HCT116 (cell line): ENCODE measurements at regions not wholly inside any gene's neighbourhood (a gene's known extent, or its start where the extent isn't known, plus 50 kb on each side); places are given as distances from the start of the nearest gene placed in this dataset.

Experiments used
- ATAC-seq: fragments of 200-7000 bp; cut with Tn5 transposase; 2 replicates; pipeline ENCODE4 v1.9.1; 2020; ENCODE audit warnings: mild to moderate bottlenecking, moderate library complexity
- BruUV-seq: library from RNA; stranded (reverse); fragments of 400-500 nt; replicated peaks from 2 replicates; lab custom pipeline; 2021; lab: Mats Ljungman, UMichigan
- CTCF ChIA-PET: fragments of 300-600 bp; sonication (Branson Sonifier 250); formaldehyde crosslinking; loops from one replicate; lab custom pipeline; 2021; ENCODE audit warnings: antibody characterized with exemption; lab: Charles Lee
- POLR2A ChIA-PET: fragments of 300-600, 350-600 bp; sonication (Branson Sonifier 250); formaldehyde crosslinking; loops from one replicate; lab custom pipeline; 2021; ENCODE audit warnings: antibody characterized with exemption; lab: Charles Lee
- RAD21 ChIA-PET, 2 experiments: fragments of 300-600 bp; sonication (Branson Sonifier 250); formaldehyde crosslinking; loops; one replicate each; lab custom pipeline; 2023; ENCODE audit warnings: low total read pairs in 2 of 2; ENCODE audit not compliant: uncharacterized antibody in 2 of 2, unreplicated experiment in 2 of 2, low non-redundant PET in 1 of 2; lab: Charles Lee
- DNase-seq: peaks from one replicate; pipeline ENCODE4 v3.0.0-alpha.2; 2010; ENCODE audit warnings: low read depth, low spot score
- H2AFZ ChIP-seq: fragments of 200-600 bp; shearing (Covaris generic), sonication (generic); 2 replicates; pipeline ENCODE4 v1.6.1; 2017; ENCODE audit warnings: low read depth, mixed run types, mixed read lengths, antibody characterized with exemption, low read length; ENCODE audit not compliant: poor library complexity, severe bottlenecking
- H3K27ac ChIP-seq: 2 replicates; pipeline ENCODE4 v1.5.1; 2012; ENCODE audit warnings: low read depth, low read length
- H3K27me3 ChIP-seq: fragments of 200-600 bp; sonication (generic); 2 replicates; pipeline ENCODE4 v1.6.1; 2016; ENCODE audit warnings: mixed run types, low read length, mixed read lengths; ENCODE audit not compliant: insufficient read depth
- H3K36me3 ChIP-seq, 2 experiments: fragments of 200-500 bp in 1 of 2; fragments of 200-600 bp in 1 of 2; sonication (Bioruptor generic) in 1 of 2; sonication (generic) in 1 of 2; 2 replicates each; pipeline versions ENCODE4 v1.5.1 to v1.6.1; 2014 to 2016; ENCODE audit warnings: low read length in 2 of 2, inconsistent platforms in 1 of 2, mixed read lengths in 1 of 2, mixed run types in 1 of 2; ENCODE audit not compliant: insufficient read depth in 2 of 2, control insufficient read depth in 1 of 2
- H3K4me1 ChIP-seq, 2 experiments: fragments of 200-600 bp in 1 of 2; sonication (generic) in 1 of 2; 2 replicates each; pipeline versions ENCODE4 v1.5.1 to v1.6.1; 2012 to 2017; ENCODE audit warnings: low read length in 2 of 2, inconsistent platforms in 1 of 2, mild to moderate bottlenecking in 1 of 2, mixed read lengths in 1 of 2, mixed run types in 1 of 2, moderate library complexity in 1 of 2; ENCODE audit not compliant: insufficient read depth in 2 of 2, control insufficient read depth in 1 of 2
- H3K4me2 ChIP-seq: fragments of 200-600 bp; sonication (generic); 2 replicates; pipeline ENCODE4 v1.6.1; 2017; ENCODE audit warnings: mixed run types, low read length, mixed read lengths
- H3K4me3 ChIP-seq, 2 experiments: fragments of 200-600 bp in 1 of 2; sonication (generic) in 1 of 2; replicated peaks in 1 of 2; 2 replicates each; pipeline ENCODE4 v1.5.1; 2011 to 2016; ENCODE audit warnings: low read length in 2 of 2, control low read depth in 1 of 2, low read depth in 1 of 2, mild to moderate bottlenecking in 1 of 2, mixed read lengths in 1 of 2, mixed run types in 1 of 2
- H3K79me2 ChIP-seq: fragments of 200-600 bp; sonication (generic); 2 replicates; pipeline ENCODE4 v1.6.1; 2017; ENCODE audit warnings: mild to moderate bottlenecking, mixed run types, low read length, moderate library complexity, mixed read lengths; ENCODE audit not compliant: insufficient read depth
- H3K9ac ChIP-seq: fragments of 200-600 bp; sonication (generic); 2 replicates; pipeline ENCODE4 v1.6.1; 2016; ENCODE audit warnings: low read length, mixed read lengths
- H3K9me2 ChIP-seq: fragments of 200-600 bp; sonication (generic), shearing (Covaris generic); 2 replicates; pipeline ENCODE4 v1.6.1; 2017; ENCODE audit warnings: mixed run types, mild to moderate bottlenecking, moderate library complexity; ENCODE audit not compliant: insufficient read depth
- H3K9me3 ChIP-seq, 2 experiments: fragments of 200-500 bp in 1 of 2; fragments of 200-600 bp in 1 of 2; sonication (Bioruptor generic) in 1 of 2; sonication (generic) in 1 of 2; 2 replicates each; pipeline ENCODE4 v1.6.1; 2014 to 2017; ENCODE audit warnings: low read length in 2 of 2, mixed read lengths in 2 of 2, inconsistent platforms in 1 of 2, low read depth in 1 of 2, mild to moderate bottlenecking in 1 of 2, mixed run types in 1 of 2, moderate library complexity in 1 of 2; ENCODE audit not compliant: control insufficient read depth in 1 of 2, insufficient read depth in 1 of 2
- H4K20me1 ChIP-seq: fragments of 200-600 bp; sonication (generic), shearing (Covaris generic); 2 replicates; pipeline ENCODE4 v1.6.1; 2017; ENCODE audit warnings: mixed run types, mild to moderate bottlenecking, moderate library complexity; ENCODE audit not compliant: insufficient read depth
- ATF3 ChIP-seq: IDR thresholded peaks from 2 replicates; pipeline ENCODE4 v1.6.1; 2012
- CBX3 ChIP-seq: IDR thresholded peaks from 2 replicates; pipeline ENCODE4 v1.6.1; 2012; ENCODE audit warnings: low read depth
- CEBPB ChIP-seq: IDR thresholded peaks from 2 replicates; pipeline ENCODE4 v1.6.1; 2012; ENCODE audit warnings: low read depth
- EGR1 ChIP-seq: IDR thresholded peaks from 2 replicates; pipeline ENCODE4 v1.6.1; 2012; ENCODE audit warnings: low read depth
- ELF1 ChIP-seq: IDR thresholded peaks from 2 replicates; pipeline ENCODE4 v1.6.1; 2012; ENCODE audit warnings: low read depth, borderline replicate concordance
- EZH2 ChIP-seq: fragments of 200-600 bp; sonication (generic); IDR thresholded peaks from 2 replicates; pipeline ENCODE4 v1.6.1; 2017; ENCODE audit warnings: antibody characterized with exemption, mixed run types
- JUND ChIP-seq: IDR thresholded peaks from 2 replicates; pipeline ENCODE4 v1.6.1; 2012
- MAX ChIP-seq: IDR thresholded peaks from 2 replicates; pipeline ENCODE4 v1.6.1; 2012
- POLR2AphosphoS5 ChIP-seq: IDR thresholded peaks from 2 replicates; pipeline ENCODE4 v1.6.1; 2011; ENCODE audit warnings: mild to moderate bottlenecking, low read depth, low read length, moderate library complexity
- RAD21 ChIP-seq: IDR thresholded peaks from 2 replicates; pipeline ENCODE4 v1.6.1; 2012; ENCODE audit warnings: low read depth, mild to moderate bottlenecking
- REST ChIP-seq: IDR thresholded peaks from 2 replicates; pipeline ENCODE4 v1.6.1; 2012; ENCODE audit warnings: low read depth
- SIN3A ChIP-seq: IDR thresholded peaks from 2 replicates; pipeline ENCODE4 v1.6.1; 2012; ENCODE audit warnings: low read depth
- SP1 ChIP-seq: IDR thresholded peaks from 2 replicates; pipeline ENCODE4 v1.6.1; 2012; ENCODE audit warnings: low read depth
- SRF ChIP-seq: IDR thresholded peaks from 2 replicates; pipeline ENCODE4 v1.6.1; 2012; ENCODE audit warnings: low read depth
- TCF7L2 ChIP-seq: IDR thresholded peaks from 2 replicates; pipeline ENCODE4 v1.7.0; 2011; ENCODE audit warnings: borderline replicate concordance, inconsistent platforms; ENCODE audit not compliant: insufficient read depth, insufficient read length; ENCODE audit errors: extremely low read depth
- YY1 ChIP-seq: IDR thresholded peaks from 2 replicates; pipeline ENCODE4 v1.6.1; 2011; ENCODE audit warnings: low read length, low read depth, moderate library complexity, mild to moderate bottlenecking; ENCODE audit not compliant: insufficient replicate concordance; ENCODE audit errors: extremely low read depth
- ZBTB33 ChIP-seq: IDR thresholded peaks from 2 replicates; pipeline ENCODE4 v1.6.1; 2011; ENCODE audit warnings: mild to moderate bottlenecking, low read length, moderate library complexity; ENCODE audit not compliant: insufficient replicate concordance; ENCODE audit errors: extremely low read depth
- ZFX ChIP-seq: fragments of 450-650 bp; IDR thresholded peaks from 2 replicates; pipeline ENCODE4 v1.6.1; 2017
- ZNF274 ChIP-seq: fragments of 200-500 bp; sonication (Bioruptor generic); IDR thresholded peaks from 2 replicates; pipeline ENCODE4 v1.6.1; 2014; ENCODE audit warnings: mild to moderate bottlenecking, low read depth, low read length, inconsistent platforms
- intact Hi-C: fragments of 100-400 bp; cut with micrococcal nuclease; formaldehyde crosslinking; loops from 2 replicates; pipeline ENCODE4 v1.10.0; 2022

DNA sequence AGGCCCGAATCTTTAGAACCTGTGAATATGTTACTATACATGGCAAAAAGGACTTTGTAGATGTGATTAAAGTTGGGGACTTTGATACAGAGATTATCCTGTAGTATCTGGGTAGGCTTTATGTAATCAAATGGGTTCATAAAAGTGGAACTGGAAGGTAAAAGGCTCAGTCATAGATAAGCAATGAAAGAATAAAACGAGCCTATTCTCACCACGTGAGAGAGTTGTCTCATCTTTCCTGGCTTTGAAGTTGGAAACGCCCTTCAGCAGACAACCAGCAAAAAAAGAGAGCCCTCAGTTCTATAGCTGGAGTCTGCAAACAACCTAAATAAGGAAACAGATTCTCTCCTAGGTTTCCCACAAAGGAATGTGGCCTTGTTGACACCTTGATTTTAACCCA lies 805.8 kb upstream of the DIAPH2 start:
- H3K36me3 ChIP-seq = no peaks in the 10 kb centered on the region
- H4K20me1 ChIP-seq = no peaks in the 10 kb centered on the region
- no peak for DNase-seq
- no peak for TF ChIP-seq ZFX
- TF ChIP-seq EZH2 = no peak
- TF ChIP-seq POLR2AphosphoS5 = no peak
- no peak for TF ChIP-seq ELF1
- no peak for TF ChIP-seq CBX3
- no peak for TF ChIP-seq EGR1
- TF ChIP-seq REST = no peak
- TF ChIP-seq SP1 = no peak
- no peak for TF ChIP-seq CEBPB
- TF ChIP-seq YY1 = no peak
- no peak for TF ChIP-seq SIN3A
- TF ChIP-seq ZBTB33 = no peak
- no peak for TF ChIP-seq ZNF274
- TF ChIP-seq RAD21 = no peak
- no peak for TF ChIP-seq ATF3
- no peak for TF ChIP-seq TCF7L2
- TF ChIP-seq SRF = no peak
- no peak for TF ChIP-seq JUND
- no peak for TF ChIP-seq MAX
- CTCF ChIA-PET = no interaction called here
- no peak overlapping the region for H3K4me3 ChIP-seq
- H3K4me2 ChIP-seq = no peak overlapping the region
- H3K79me2 ChIP-seq = no peaks in the 10 kb centered on the region
- no peaks in the 10 kb centered on the region for H3K27me3 ChIP-seq
- RAD21 ChIA-PET = no interaction called here
- H2AFZ ChIP-seq = no peak overlapping the region
- no peak overlapping the region for H3K9ac ChIP-seq
- H3K9me3 ChIP-seq = no peaks in the 10 kb centered on the region
- POLR2A ChIA-PET = no interaction called here
- H3K4me1 ChIP-seq = no peaks in the 10 kb centered on the region
- BruUV-seq = no TSS peak
- H3K9me2 ChIP-seq = no peaks in the 10 kb centered on the region
- no peak for ATAC-seq
- H3K27ac ChIP-seq = no peak overlapping the region
- intact Hi-C loops = no loop called here
